GM23338 (cell line): ENCODE measurements at regions not wholly inside any gene's neighbourhood (a gene's known extent, or its start where the extent isn't known, plus 50 kb on each side); places are given as distances from the start of the nearest gene placed in this dataset.

Source experiments
- ATAC-seq: fragments of 200-7000 bp; cut with Tn5 transposase; 3 replicates; pipeline ENCODE4 v1.9.1; 2020
- DNase-seq: peaks from one replicate; pipeline ENCODE4 v3.0.0-alpha.2; 2015; ENCODE audit warnings: low spot score
- H2AFZ ChIP-seq: fragments of 200-600 bp; sonication (generic); 2 replicates; pipeline ENCODE4 v1.8.0; 2016; ENCODE audit warnings: antibody characterized with exemption, mild to moderate bottlenecking, moderate library complexity
- H3F3A ChIP-seq: fragments of 200-600 bp; sonication (generic); replicated peaks from 2 replicates; pipeline ENCODE4 v1.8.0; 2017; ENCODE audit warnings: antibody characterized with exemption, mixed run types, low read depth
- H3K27ac ChIP-seq: fragments of 200-600 bp; sonication (generic); 2 replicates; pipeline ENCODE4 v1.6.1; 2016; ENCODE audit warnings: low read depth
- H3K27me3 ChIP-seq: fragments of 200-600 bp; sonication (generic); 2 replicates; pipeline ENCODE4 v1.8.0; 2016; ENCODE audit warnings: mild to moderate bottlenecking, mixed run types, moderate library complexity; ENCODE audit not compliant: insufficient read depth
- H3K36me3 ChIP-seq: fragments of 200-600 bp; sonication (generic); 2 replicates; pipeline ENCODE4 v1.8.0; 2016; ENCODE audit warnings: mild to moderate bottlenecking; ENCODE audit not compliant: insufficient read depth
- H3K4me1 ChIP-seq: fragments of 200-600 bp; sonication (generic); 2 replicates; pipeline ENCODE4 v1.8.0; 2016; ENCODE audit warnings: mild to moderate bottlenecking, moderate library complexity; ENCODE audit not compliant: insufficient read depth
- H3K4me2 ChIP-seq: fragments of 200-600 bp; sonication (generic); 2 replicates; pipeline ENCODE4 v1.7.1; 2017; ENCODE audit warnings: mixed run types
- H3K4me3 ChIP-seq: fragments of 200-600 bp; sonication (generic); 2 replicates; pipeline ENCODE4 v1.6.1; 2016; ENCODE audit warnings: mixed run types
- H3K79me2 ChIP-seq: fragments of 200-600 bp; sonication (generic); replicated peaks from 2 replicates; pipeline ENCODE4 v1.8.0; 2017; ENCODE audit warnings: mild to moderate bottlenecking; ENCODE audit not compliant: insufficient read depth
- H3K9me2 ChIP-seq: fragments of 200-600 bp; sonication (generic); 2 replicates; pipeline ENCODE4 v1.8.0; 2017; ENCODE audit not compliant: insufficient read depth
- H4K20me1 ChIP-seq: fragments of 200-600 bp; sonication (generic); replicated peaks from 2 replicates; pipeline ENCODE4 v1.8.0; 2017; ENCODE audit warnings: mild to moderate bottlenecking; ENCODE audit not compliant: insufficient read depth
- H3K27ac Mint-ChIP-seq: 2 replicates; pipeline ENCODE4 v1.8.0; 2020; ENCODE audit warnings: inconsistent platforms, mild to moderate bottlenecking, moderate library complexity, mixed read lengths
- H3K27me3 Mint-ChIP-seq: 3 replicates; pipeline ENCODE4 v1.8.0; 2022; ENCODE audit warnings: low read depth, mild to moderate bottlenecking, moderate library complexity, mixed read lengths, inconsistent platforms; ENCODE audit not compliant: insufficient read depth, poor library complexity
- H3K36me3 Mint-ChIP-seq: 3 replicates; pipeline ENCODE4 v1.8.0; 2021; ENCODE audit warnings: low read depth, mild to moderate bottlenecking, inconsistent platforms, moderate library complexity, mixed read lengths
- H3K4me1 Mint-ChIP-seq: 3 replicates; pipeline ENCODE4 v1.8.0; 2020; ENCODE audit warnings: mild to moderate bottlenecking, inconsistent platforms, mixed read lengths
- H3K4me3 Mint-ChIP-seq: 3 replicates; pipeline ENCODE4 v1.8.0; 2021; ENCODE audit warnings: moderate library complexity, mild to moderate bottlenecking, inconsistent platforms, mixed read lengths
- H3K9me3 Mint-ChIP-seq: 3 replicates; pipeline ENCODE4 v1.8.0; 2020; ENCODE audit warnings: moderate library complexity, mild to moderate bottlenecking, inconsistent platforms, mixed read lengths
- CREB1 ChIP-seq: fragments of 250-450 bp; sonication (Bioruptor Pico); IDR thresholded peaks from 2 replicates; pipeline ENCODE4 v1.5.0; 2020; ENCODE audit warnings: low read depth, mild to moderate bottlenecking, moderate library complexity
- EZH2 ChIP-seq: fragments of 200-600 bp; sonication (generic); IDR thresholded peaks from one replicate; pipeline ENCODE4 v1.8.0; 2017; ENCODE audit warnings: antibody characterized with exemption, mild to moderate bottlenecking, low read depth; ENCODE audit not compliant: unreplicated experiment
- EZH2phosphoT487 ChIP-seq: fragments of 200-600 bp; sonication (generic); IDR thresholded peaks from one replicate; pipeline ENCODE4 v1.8.1; 2018; ENCODE audit warnings: antibody characterized with exemption; ENCODE audit not compliant: unreplicated experiment
- JUNB ChIP-seq: IDR thresholded peaks from one replicate; pipeline ENCODE4 v1.6.1; 2016; ENCODE audit warnings: antibody characterized with exemption; ENCODE audit not compliant: unreplicated experiment
- NANOG ChIP-seq: IDR thresholded peaks from 2 replicates; pipeline ENCODE4 v1.6.1; 2016; ENCODE audit warnings: antibody characterized with exemption, borderline replicate concordance
- POLR2AphosphoS5 ChIP-seq: IDR thresholded peaks from 2 replicates; pipeline ENCODE4 v1.6.1; 2016; ENCODE audit warnings: antibody characterized with exemption, low read depth
- STAT1 ChIP-seq: IDR thresholded peaks from one replicate; pipeline ENCODE4 v1.6.1; 2016; ENCODE audit warnings: antibody characterized with exemption; ENCODE audit not compliant: unreplicated experiment
- ZNF114 ChIP-seq: fragments of 250-450 bp; sonication (Bioruptor Pico); IDR thresholded peaks from 2 replicates; pipeline ENCODE4 v1.5.0; 2020; ENCODE audit warnings: mild to moderate bottlenecking, moderate library complexity
- ZNF331 ChIP-seq: fragments of 250-450 bp; sonication (Bioruptor Pico); IDR thresholded peaks from 2 replicates; pipeline ENCODE4 v1.5.0; 2020; ENCODE audit warnings: low read depth, mild to moderate bottlenecking, moderate library complexity
- TF ChIP-seq, protein P1 (sequence below): fragments of 250-450 bp; sonication (Bioruptor Pico); IDR thresholded peaks from 2 replicates; pipeline ENCODE4 v1.5.0; 2020; ENCODE audit warnings: mild to moderate bottlenecking, moderate library complexity
- TF ChIP-seq, protein P2 (sequence below): IDR thresholded peaks from 2 replicates; pipeline ENCODE4 v1.6.1; 2016; ENCODE audit warnings: antibody characterized with exemption
- TF ChIP-seq, protein P3 (sequence below), 2 experiments: fragments of 200-600 bp in 1 of 2; sonication (generic) in 1 of 2; conservative IDR thresholded peaks; 2 replicates each; pipeline versions ENCODE4 v1.5.1 to v1.6.1; 2016 to 2017; ENCODE audit warnings: antibody characterized with exemption in 2 of 2, low read depth in 2 of 2, mild to moderate bottlenecking in 2 of 2, moderate library complexity in 1 of 2
- TF ChIP-seq, protein P4 (sequence below): IDR thresholded peaks from one replicate; pipeline ENCODE4 v1.6.1; 2018; ENCODE audit warnings: antibody characterized with exemption; ENCODE audit not compliant: unreplicated experiment

DNA sequence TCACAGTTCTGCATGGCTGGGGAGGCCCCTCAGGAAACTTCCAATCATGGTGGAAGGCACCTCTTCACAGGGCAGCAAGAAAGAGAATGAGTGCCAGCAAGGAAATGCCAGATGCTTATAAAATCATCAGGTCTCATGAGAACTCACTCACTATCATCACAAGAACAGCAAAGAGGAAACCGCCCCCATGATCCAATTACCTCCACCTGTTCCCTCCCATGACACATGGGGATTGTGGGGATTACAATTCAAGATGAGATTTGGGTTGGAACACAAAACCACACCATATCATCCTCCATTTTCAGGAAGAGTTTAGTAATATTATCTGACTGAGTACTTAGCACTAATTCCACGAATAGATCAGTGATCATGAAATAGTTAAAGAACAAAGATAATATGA lies 244.2 kb downstream of the LMO4 start:
- Histone ChIP-seq H3F3A (no peaks in the 10 kb centered on the region), H3K27me3 (no peaks in the 10 kb centered on the region), H3K79me2 (no peaks in the 10 kb centered on the region), H4K20me1 (no peaks in the 10 kb centered on the region), H3K4me3 (no peak overlapping the region), H3K4me1 (no peaks in the 10 kb centered on the region), H3K9me2 (no peaks in the 10 kb centered on the region), H3K4me2 (no peak overlapping the region), H3K27ac (no peak overlapping the region), H3K36me3 (no peaks in the 10 kb centered on the region), H2AFZ (0 out of 2 replicates have a peak overlapping the region, but pooled peaks have one; percentile 59)
- Mint-ChIP-seq H3K36me3 (no peaks in the 10 kb centered on the region), H3K27ac (no peak overlapping the region), H3K4me3 (no peak overlapping the region), H3K27me3 (no peaks in the 10 kb centered on the region), H3K4me1 (no peaks in the 10 kb centered on the region), H3K9me3 (no peaks in the 10 kb centered on the region)
- TF ChIP-seq EZH2phosphoT487 (no peak), EZH2 (no peak), ZNF331 (CRISPR knock-in tag) (no peak), STAT1 (no peak), ZNF114 (no peak), JUNB (no peak), CREB1 (CRISPR knock-in tag) (no peak), NANOG (no peak), POLR2AphosphoS5 (no peak)
- TF ChIP-seq, protein P1, sequence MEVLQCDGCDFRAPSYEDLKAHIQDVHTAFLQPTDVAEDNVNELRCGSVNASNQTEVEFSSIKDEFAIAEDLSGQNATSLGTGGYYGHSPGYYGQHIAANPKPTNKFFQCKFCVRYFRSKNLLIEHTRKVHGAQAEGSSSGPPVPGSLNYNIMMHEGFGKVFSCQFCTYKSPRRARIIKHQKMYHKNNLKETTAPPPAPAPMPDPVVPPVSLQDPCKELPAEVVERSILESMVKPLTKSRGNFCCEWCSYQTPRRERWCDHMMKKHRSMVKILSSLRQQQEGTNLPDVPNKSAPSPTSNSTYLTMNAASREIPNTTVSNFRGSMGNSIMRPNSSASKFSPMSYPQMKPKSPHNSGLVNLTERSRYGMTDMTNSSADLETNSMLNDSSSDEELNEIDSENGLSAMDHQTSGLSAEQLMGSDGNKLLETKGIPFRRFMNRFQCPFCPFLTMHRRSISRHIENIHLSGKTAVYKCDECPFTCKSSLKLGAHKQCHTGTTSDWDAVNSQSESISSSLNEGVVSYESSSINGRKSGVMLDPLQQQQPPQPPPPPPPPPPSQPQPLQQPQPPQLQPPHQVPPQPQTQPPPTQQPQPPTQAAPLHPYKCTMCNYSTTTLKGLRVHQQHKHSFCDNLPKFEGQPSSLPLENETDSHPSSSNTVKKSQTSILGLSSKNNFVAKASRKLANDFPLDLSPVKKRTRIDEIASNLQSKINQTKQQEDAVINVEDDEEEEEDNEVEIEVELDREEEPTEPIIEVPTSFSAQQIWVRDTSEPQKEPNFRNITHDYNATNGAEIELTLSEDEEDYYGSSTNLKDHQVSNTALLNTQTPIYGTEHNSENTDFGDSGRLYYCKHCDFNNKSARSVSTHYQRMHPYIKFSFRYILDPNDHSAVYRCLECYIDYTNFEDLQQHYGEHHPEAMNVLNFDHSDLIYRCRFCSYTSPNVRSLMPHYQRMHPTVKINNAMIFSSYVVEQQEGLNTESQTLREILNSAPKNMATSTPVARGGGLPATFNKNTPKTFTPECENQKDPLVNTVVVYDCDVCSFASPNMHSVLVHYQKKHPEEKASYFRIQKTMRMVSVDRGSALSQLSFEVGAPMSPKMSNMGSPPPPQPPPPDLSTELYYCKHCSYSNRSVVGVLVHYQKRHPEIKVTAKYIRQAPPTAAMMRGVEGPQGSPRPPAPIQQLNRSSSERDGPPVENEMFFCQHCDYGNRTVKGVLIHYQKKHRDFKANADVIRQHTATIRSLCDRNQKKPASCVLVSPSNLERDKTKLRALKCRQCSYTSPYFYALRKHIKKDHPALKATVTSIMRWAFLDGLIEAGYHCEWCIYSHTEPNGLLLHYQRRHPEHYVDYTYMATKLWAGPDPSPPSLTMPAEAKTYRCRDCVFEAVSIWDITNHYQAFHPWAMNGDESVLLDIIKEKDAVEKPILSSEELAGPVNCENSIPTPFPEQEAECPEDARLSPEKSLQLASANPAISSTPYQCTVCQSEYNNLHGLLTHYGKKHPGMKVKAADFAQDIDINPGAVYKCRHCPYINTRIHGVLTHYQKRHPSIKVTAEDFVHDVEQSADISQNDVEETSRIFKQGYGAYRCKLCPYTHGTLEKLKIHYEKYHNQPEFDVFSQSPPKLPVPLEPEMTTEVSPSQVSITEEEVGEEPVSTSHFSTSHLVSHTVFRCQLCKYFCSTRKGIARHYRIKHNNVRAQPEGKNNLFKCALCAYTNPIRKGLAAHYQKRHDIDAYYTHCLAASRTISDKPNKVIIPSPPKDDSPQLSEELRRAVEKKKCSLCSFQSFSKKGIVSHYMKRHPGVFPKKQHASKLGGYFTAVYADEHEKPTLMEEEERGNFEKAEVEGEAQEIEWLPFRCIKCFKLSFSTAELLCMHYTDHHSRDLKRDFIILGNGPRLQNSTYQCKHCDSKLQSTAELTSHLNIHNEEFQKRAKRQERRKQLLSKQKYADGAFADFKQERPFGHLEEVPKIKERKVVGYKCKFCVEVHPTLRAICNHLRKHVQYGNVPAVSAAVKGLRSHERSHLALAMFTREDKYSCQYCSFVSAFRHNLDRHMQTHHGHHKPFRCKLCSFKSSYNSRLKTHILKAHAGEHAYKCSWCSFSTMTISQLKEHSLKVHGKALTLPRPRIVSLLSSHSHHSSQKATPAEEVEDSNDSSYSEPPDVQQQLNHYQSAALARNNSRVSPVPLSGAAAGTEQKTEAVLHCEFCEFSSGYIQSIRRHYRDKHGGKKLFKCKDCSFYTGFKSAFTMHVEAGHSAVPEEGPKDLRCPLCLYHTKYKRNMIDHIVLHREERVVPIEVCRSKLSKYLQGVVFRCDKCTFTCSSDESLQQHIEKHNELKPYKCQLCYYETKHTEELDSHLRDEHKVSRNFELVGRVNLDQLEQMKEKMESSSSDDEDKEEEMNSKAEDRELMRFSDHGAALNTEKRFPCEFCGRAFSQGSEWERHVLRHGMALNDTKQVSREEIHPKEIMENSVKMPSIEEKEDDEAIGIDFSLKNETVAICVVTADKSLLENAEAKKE (CRISPR knock-in tag) = no peak
- TF ChIP-seq, protein P2, sequence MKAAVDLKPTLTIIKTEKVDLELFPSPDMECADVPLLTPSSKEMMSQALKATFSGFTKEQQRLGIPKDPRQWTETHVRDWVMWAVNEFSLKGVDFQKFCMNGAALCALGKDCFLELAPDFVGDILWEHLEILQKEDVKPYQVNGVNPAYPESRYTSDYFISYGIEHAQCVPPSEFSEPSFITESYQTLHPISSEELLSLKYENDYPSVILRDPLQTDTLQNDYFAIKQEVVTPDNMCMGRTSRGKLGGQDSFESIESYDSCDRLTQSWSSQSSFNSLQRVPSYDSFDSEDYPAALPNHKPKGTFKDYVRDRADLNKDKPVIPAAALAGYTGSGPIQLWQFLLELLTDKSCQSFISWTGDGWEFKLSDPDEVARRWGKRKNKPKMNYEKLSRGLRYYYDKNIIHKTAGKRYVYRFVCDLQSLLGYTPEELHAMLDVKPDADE = no peak
- TF ChIP-seq, protein P3, sequence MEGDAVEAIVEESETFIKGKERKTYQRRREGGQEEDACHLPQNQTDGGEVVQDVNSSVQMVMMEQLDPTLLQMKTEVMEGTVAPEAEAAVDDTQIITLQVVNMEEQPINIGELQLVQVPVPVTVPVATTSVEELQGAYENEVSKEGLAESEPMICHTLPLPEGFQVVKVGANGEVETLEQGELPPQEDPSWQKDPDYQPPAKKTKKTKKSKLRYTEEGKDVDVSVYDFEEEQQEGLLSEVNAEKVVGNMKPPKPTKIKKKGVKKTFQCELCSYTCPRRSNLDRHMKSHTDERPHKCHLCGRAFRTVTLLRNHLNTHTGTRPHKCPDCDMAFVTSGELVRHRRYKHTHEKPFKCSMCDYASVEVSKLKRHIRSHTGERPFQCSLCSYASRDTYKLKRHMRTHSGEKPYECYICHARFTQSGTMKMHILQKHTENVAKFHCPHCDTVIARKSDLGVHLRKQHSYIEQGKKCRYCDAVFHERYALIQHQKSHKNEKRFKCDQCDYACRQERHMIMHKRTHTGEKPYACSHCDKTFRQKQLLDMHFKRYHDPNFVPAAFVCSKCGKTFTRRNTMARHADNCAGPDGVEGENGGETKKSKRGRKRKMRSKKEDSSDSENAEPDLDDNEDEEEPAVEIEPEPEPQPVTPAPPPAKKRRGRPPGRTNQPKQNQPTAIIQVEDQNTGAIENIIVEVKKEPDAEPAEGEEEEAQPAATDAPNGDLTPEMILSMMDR (conservative IDR thresholded peaks at IDR 0.05; ENCODE audit: low read depth in 2 of 2) = no peak
- TF ChIP-seq, protein P4, sequence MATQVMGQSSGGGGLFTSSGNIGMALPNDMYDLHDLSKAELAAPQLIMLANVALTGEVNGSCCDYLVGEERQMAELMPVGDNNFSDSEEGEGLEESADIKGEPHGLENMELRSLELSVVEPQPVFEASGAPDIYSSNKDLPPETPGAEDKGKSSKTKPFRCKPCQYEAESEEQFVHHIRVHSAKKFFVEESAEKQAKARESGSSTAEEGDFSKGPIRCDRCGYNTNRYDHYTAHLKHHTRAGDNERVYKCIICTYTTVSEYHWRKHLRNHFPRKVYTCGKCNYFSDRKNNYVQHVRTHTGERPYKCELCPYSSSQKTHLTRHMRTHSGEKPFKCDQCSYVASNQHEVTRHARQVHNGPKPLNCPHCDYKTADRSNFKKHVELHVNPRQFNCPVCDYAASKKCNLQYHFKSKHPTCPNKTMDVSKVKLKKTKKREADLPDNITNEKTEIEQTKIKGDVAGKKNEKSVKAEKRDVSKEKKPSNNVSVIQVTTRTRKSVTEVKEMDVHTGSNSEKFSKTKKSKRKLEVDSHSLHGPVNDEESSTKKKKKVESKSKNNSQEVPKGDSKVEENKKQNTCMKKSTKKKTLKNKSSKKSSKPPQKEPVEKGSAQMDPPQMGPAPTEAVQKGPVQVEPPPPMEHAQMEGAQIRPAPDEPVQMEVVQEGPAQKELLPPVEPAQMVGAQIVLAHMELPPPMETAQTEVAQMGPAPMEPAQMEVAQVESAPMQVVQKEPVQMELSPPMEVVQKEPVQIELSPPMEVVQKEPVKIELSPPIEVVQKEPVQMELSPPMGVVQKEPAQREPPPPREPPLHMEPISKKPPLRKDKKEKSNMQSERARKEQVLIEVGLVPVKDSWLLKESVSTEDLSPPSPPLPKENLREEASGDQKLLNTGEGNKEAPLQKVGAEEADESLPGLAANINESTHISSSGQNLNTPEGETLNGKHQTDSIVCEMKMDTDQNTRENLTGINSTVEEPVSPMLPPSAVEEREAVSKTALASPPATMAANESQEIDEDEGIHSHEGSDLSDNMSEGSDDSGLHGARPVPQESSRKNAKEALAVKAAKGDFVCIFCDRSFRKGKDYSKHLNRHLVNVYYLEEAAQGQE = no peak
- no peak for ATAC-seq
- no peak for DNase-seq
